ENCODE measurements at regions not wholly inside any gene's neighbourhood (a gene's known extent, or its start where the extent isn't known, plus 50 kb on each side); places are given as distances from the start of the nearest gene placed in this dataset.

- no peak for DNase-seq
Measured at GRCh38 chr3:168342946-168343850, 247.5 kb upstream of the GOLIM4 start.

DNA sequence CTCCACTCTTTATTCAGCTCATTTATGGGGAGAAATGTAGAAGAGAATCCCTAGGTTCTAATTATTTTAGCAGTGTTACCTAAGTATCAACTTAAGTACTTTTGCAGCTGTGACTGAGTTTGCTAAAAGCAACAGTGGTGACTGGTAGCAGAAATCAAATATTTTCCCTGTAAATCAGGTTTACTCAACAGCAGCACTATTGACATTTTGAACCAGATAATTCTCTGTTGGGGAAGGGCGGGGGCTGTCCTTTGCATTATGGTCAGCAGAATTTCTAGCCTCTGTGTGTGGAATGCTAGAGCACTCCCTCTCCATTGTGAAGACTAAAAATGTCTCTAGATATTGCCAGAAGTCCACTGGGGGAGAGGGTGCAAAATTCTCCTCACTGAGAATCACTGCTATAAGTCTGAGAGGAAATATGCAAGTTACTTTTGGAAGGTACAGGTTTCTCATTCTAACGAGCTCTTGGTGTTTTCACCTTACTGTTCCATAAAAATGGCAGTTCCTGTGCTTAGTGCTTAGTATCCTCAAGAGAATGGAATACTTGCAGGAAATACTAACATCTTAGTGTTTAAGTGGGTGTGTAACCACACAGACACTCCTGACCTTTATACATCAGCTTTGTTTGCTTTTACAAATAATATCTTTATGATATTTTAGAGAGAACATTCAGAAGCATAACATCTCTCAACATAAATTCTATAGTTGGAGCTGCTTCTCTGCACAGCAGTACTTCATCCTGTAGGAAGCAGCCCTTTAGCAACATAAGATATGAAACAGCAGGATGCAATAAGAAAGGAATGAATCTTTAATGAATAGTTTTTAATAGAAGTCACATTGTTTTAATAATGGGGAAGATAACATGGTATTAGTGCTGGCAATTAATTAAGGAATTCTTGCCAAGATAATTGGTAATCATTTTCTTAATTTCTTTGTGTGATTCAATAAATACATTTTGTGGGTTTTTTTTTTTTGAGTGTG, 246.5 kb upstream of the GOLIM4 start:
- DNase-seq, result peak; percentile 43

GRCh38 chr3:168341192-168341815, 245.6 kb upstream of the GOLIM4 start:
- no peak for DNase-seq

DNA sequence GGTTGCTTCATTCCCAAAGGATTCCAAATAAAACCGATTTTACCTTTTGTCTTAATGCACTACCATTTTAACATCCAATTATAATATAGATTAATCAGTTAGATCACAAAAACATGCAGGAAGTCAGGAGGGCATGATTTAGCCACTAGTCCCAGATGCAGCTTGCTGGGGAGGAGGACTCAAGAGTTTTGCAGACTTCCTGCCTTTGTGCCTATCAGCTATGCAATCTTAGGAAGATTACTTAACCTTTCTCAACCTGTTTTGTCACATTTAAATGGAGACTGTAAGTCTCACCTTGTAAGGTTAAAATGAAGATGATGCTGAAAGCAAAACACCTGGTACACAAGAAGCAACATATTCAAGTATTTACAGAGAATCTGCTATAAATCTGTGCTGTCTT, 242.4 kb upstream of the GOLIM4 start:
- DNase-seq, result no peak

GRCh38 chr3:168336276-168336675, 240.6 kb upstream of the GOLIM4 start:
- DNase-seq, result no peak

DNA sequence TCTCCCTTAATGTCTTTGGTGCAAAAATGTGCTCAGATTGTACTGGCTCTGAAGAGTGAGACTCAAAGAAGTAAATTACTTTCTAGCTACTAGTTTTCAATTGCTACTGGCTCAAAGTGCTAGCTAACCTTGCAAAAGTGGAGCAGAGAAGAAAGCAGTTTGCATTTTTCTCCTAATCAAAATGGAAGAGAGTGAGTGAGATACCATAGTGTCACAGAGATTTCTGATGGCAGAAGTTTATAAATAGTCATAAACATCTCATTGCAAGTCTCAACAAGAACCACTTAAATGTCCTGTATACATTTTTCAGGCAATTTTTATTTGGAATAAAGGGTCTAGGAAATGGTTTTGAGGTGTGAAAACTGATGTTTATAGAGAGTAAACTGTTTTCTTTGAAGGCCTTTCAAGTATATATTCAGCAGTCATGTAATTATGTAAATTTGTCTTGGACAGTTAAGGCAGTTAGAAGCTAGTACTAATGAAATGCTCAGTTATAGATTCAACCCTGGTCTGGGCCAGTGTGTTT, 237.7 kb upstream of the GOLIM4 start:
- DNase-seq, result no peak

DNA sequence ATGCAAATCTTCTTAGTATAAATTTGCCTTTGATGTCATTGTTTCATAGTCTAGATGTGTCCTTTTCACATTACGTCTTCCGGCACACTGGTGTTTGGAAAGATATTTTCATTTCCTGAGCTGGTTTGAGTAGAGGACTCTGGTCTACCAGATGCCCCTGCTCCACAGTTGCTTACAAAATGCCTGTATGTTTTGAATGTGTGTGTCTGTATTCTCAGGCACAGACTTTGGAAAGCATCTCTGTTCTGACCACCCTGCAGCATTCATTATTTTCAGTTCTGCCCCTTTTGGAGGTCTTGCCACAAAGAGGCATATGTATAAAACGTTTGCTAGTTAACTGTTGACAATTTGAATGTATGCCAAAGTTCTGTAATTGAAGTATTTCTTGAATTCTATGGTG, 236.0 kb upstream of the GOLIM4 start:
- DNase-seq, result no peak

DNA sequence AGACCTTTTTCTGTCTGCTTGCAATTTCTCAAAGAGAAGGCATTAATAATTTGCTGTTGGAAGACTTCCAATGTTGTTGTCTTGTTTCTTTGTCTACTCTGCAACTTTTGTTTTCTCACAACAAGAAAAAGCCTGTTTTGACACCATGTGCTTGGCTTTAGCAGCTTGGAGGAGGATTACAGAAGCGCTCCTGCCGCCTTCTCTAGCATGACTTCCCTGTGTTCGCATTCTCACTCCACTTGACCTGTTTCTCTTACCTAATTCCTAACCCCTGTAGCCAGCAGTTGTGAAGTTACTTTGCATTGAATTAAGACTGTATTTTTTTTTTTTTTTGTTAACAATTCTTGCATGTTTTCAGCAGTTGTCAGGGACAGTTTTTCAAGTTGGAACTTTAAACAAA, 235.3 kb upstream of the GOLIM4 start:
- DNase-seq, result no peak

- DNase-seq, result no peak
Measured at GRCh38 chr3:168327856-168328255, 232.1 kb upstream of the GOLIM4 start.

DNA sequence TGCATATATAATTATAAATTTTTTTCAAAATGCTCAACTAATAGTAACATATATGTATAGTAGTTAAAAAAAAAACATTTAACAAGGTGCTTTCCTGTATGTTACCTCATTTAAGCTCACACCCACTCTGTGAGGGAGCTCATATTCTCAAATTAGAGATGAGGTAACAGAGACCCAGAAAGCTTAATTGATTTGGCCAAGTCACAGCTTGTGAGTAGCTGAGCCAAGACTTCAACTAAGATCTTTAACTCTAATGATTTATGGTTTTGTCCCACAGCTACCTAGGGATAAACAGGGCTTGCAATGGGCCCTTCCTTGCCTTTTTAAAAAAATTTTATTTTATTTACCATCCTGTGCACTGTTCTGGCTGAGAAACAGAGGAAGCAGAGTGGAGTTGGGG, 230.0 kb upstream of the GOLIM4 start:
- DNase-seq, result no peak

DNA sequence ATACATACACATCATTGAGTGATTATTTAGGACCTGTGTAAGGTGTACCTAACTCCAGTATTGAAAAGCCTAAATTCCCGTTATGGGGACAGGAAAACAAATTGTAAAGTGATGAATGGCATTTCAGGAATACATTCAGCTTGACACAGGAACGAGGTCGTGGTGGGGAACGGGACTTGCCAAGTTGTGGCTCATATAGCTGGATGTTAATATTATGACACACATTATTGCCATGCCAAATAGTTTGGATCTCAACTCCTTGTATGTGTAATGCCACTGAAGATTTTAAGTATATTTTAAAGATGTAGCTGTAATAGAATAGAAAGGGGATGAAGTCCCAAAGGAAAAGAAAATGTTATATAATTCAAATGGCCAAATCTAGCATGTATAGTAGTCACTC, 227.2 kb upstream of the GOLIM4 start:
- no peak for DNase-seq

- DNase-seq, result no peak
Measured at GRCh38 chr3:168314166-168314565, 218.4 kb upstream of the GOLIM4 start.

DNA sequence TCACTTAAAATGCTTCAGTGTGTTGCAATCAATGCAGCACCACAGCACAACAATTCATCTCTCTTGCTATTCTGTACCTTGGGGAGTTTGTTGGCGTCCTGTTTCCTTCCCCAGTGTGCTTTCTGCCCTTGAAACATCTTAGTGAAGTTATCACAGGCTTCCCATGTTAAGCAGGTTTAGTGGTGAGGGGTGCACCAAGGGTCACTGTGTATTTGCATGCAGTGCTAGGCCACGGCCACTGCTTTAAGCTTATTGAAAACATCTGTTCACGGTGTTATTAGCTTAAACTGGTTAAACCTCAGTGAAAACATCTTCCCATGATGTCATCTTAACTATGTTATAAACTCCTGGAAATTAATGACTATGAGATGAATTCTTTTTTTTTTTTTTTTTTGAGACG, 217.3 kb upstream of the GOLIM4 start:
- DNase-seq, result no peak

GRCh38 chr3:168307893-168308292, 212.2 kb upstream of the GOLIM4 start:
- DNase-seq, result no peak

- no peak for DNase-seq
Measured at GRCh38 chr3:168295027-168295426, 199.3 kb upstream of the GOLIM4 start.

DNA sequence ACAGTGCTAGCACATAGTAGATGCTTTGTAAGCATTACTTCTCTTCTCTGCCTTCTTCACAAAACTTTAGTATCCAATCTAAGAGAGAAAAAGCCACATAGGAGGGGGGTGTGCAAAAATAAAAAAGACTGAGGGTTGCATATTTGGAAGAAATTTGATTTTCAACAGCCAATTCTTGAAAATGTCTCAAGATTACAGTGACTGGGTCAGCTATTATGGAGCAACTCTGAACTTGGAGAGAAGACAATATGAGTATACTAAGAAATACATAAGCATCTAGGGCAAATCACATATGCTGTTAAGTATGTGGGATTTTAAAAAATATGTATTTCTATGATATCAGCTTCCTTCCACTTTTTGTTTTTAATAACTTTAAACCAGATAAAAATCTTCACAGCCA, 196.6 kb upstream of the GOLIM4 start:
- DNase-seq, result no peak

- DNase-seq, result no peak
Measured at GRCh38 chr3:168289471-168290008, 193.8 kb upstream of the GOLIM4 start.

GRCh38 chr3:168288511-168289401, 193.0 kb upstream of the GOLIM4 start:
- no peak for DNase-seq

DNA sequence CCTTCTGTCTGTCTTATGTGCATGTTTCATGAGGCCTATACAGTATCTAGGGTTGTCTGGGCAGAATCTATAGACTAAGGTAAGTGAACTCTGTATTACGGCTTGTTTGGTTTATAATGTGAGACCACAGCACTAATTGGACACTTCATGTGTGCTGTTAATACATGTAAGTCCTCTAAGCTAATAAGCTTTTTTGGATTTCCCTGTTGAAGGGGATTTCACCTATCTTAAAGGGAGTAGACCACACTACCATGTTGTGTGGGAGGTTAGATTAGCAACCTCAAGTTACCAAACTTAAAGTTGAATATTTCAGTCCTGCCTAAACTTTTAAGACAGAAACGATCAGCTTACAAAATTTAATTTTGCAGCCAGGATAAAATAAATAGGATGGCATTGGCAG, 189.8 kb upstream of the GOLIM4 start:
- DNase-seq, result no peak

DNA sequence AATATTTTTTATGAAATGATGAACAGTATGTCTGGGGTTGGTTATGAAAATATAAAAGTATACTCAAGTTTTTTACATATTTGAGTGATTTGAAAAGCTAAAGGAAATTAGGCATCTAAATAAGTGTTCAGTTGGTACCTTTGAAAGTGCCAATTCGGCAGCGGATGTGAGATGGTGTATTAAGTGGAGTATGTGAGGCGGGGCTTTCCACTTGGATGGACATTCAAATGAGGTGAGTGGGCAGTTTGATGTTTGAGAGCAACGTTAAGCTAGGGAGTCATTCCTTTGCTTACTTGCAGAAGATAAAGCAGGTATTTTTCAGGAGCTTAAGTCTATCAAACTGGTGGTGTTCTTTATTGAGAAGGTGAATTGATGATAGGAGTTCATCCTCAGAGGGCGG, 189.0 kb upstream of the GOLIM4 start:
- DNase-seq, result no peak

GRCh38 chr3:168275662-168276061, 179.9 kb upstream of the GOLIM4 start:
- no peak for DNase-seq

DNA sequence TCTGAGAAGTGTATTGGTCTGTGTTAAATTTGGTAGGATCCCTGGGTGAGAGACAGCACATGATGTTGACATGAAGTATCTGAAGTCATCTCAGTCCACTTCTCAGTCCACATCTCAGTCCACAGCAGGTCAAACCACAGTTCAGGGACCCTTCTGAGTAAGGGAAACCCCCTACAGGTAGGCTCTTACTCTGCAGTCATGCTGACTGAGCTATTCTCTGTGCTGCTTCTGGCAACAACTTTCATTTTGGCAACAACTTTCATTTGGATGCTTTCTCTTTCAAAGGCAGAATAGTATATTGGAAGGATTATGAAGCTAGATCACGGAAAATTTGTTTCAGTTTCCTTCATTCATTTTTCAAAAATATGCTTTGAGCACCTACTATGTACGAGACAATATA, 178.2 kb upstream of the GOLIM4 start:
- DNase-seq, result no peak
